Naive thymus-derived CD4-positive, alpha-beta T cell (primary cell): ENCODE measurements at regions not wholly inside any gene's neighbourhood (a gene's known extent, or its start where the extent isn't known, plus 50 kb on each side); places are given as distances from the start of the nearest gene placed in this dataset.

Experiments
- ATAC-seq: fragments of 150-1000 bp; cut with Tn5 transposase; 2 replicates; pipeline ENCODE4 v1.10.0; 2021; ENCODE audit warnings: mild to moderate bottlenecking, moderate library complexity
- CTCF ChIA-PET: fragments of 350-600 bp; sonication (Branson Sonifier 250); formaldehyde crosslinking; loops from one replicate; lab custom pipeline; 2021; ENCODE audit warnings: antibody characterized with exemption; lab: Charles Lee
- POLR2A ChIA-PET: fragments of 350-600 bp; sonication (Branson Sonifier 250); formaldehyde crosslinking; loops from one replicate; lab custom pipeline; 2021; ENCODE audit warnings: antibody characterized with exemption, inconsistent platforms; lab: Charles Lee
- DNase-seq, 9 donors: peaks; one replicate each; pipeline versions ENCODE4 v3.0.0 to v3.0.0-alpha.2; 2020 to 2022; ENCODE audit warnings: mixed read lengths in 1 of 9
- H3K27ac ChIP-seq: one replicate; pipeline ENCODE4 v1.7.0; 2013; ENCODE audit warnings: mild to moderate bottlenecking, low read depth, low read length, moderate library complexity
- H3K27me3 ChIP-seq, 2 donors: one replicate each; pipeline ENCODE4 v1.7.0; 2013; ENCODE audit warnings: low read length in 2 of 2, mild to moderate bottlenecking in 2 of 2, moderate library complexity in 2 of 2; ENCODE audit not compliant: control insufficient read depth in 2 of 2, insufficient read depth in 2 of 2
- H3K36me3 ChIP-seq, 3 experiments: 1 replicate in 2 of 3; 2 replicates in 1 of 3; pipeline ENCODE4 v1.7.0; 2013; ENCODE audit warnings: low read length in 3 of 3, mild to moderate bottlenecking in 3 of 3, moderate library complexity in 1 of 3; ENCODE audit not compliant: insufficient read depth in 3 of 3, control insufficient read depth in 2 of 3
- H3K4me1 ChIP-seq, 2 donors: one replicate each; pipeline ENCODE4 v1.7.0; 2013; ENCODE audit warnings: low read length in 2 of 2, mild to moderate bottlenecking in 2 of 2, moderate library complexity in 1 of 2; ENCODE audit not compliant: control insufficient read depth in 2 of 2, insufficient read depth in 2 of 2
- H3K4me3 ChIP-seq: 2 replicates; pipeline ENCODE4 v1.7.0; 2013; ENCODE audit warnings: mild to moderate bottlenecking, low read length
- H3K9me3 ChIP-seq, 3 experiments: 1 replicate in 2 of 3; 2 replicates in 1 of 3; pipeline ENCODE4 v1.7.0; 2013; ENCODE audit warnings: low read length in 3 of 3; ENCODE audit not compliant: control insufficient read depth in 2 of 3
- H3K27ac Mint-ChIP-seq, 9 donors: one replicate each; pipeline ENCODE4 v1.8.0; 2020 to 2022; ENCODE audit warnings: mixed read lengths in 9 of 9, mild to moderate bottlenecking in 8 of 9, moderate library complexity in 5 of 9, inconsistent platforms in 2 of 9
- H3K27me3 Mint-ChIP-seq, 5 donors: one replicate each; pipeline ENCODE4 v1.8.0; 2021 to 2022; ENCODE audit warnings: mixed read lengths in 5 of 5, mild to moderate bottlenecking in 1 of 5
- H3K36me3 Mint-ChIP-seq, 5 donors: one replicate each; pipeline ENCODE4 v1.8.0; 2020 to 2022; ENCODE audit warnings: mixed read lengths in 5 of 5, mild to moderate bottlenecking in 3 of 5, inconsistent platforms in 1 of 5
- H3K4me1 Mint-ChIP-seq, 7 donors: one replicate each; pipeline ENCODE4 v1.8.0; 2020 to 2022; ENCODE audit warnings: mixed read lengths in 7 of 7, mild to moderate bottlenecking in 3 of 7, inconsistent platforms in 1 of 7
- H3K4me3 Mint-ChIP-seq, 10 donors: one replicate each; pipeline ENCODE4 v1.8.0; 2020 to 2022; ENCODE audit warnings: mild to moderate bottlenecking in 10 of 10, mixed read lengths in 10 of 10, moderate library complexity in 6 of 10, inconsistent platforms in 2 of 10
- H3K9me3 Mint-ChIP-seq, 11 donors: one replicate each; pipeline ENCODE4 v1.8.0; 2020 to 2022; ENCODE audit warnings: mixed read lengths in 11 of 11, mild to moderate bottlenecking in 4 of 11, inconsistent platforms in 1 of 11, moderate library complexity in 1 of 11
- intact Hi-C, 2 donors: fragments of 100-400 bp; cut with micrococcal nuclease; formaldehyde crosslinking; loops; one replicate each; pipeline ENCODE4 v1.15.1; 2023

DNA sequence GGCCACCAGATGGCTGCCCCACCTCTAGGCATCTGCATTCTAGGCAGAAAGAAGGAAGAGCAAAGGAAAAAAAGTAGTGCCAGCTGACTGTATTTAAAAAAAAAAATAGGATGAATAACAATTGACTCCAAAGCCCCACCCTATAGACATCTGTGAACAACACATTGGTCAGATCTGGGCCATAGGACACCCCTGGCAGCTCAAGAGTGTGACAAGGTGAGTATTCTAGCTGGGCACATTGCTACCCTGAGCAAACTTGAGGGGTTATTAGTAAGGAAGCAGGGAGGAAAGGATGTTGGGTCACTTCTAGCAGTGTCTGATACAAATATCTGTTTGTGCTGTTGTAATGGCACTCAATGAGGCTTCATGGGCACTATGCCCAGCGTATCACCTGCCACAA lies 58.6 kb upstream of the NPAS2 start:
- H3K4me3 ChIP-seq: no peak overlapping the region
- no peak overlapping the region for H3K27ac ChIP-seq
- Mint-ChIP-seq H3K27me3 (peaks cover 4 to 20% (median 5%) of the 10 kb centered on the region in 5 donors), H3K9me3 (peaks cover 0 to 11% (median 0%) of the 10 kb centered on the region in 11 donors), H3K4me1 (peaks cover 0 to 5% (median 0%) of the 10 kb centered on the region in 7 donors), H3K27ac (no peak overlapping the region), H3K36me3 (peaks cover 0 to 5% (median 0%) of the 10 kb centered on the region in 5 donors), H3K4me3 (no peak overlapping the region)
- H3K27me3 ChIP-seq: no peaks in the 10 kb centered on the region
- no peak for DNase-seq
- ChIA-PET POLR2A (no interaction called here), CTCF (no interaction called here)
- no peaks in the 10 kb centered on the region for H3K36me3 ChIP-seq
- intact Hi-C loops: no loop called here
- no peaks in the 10 kb centered on the region for H3K4me1 ChIP-seq
- no peaks in the 10 kb centered on the region for H3K9me3 ChIP-seq
- ATAC-seq: no peak

DNA sequence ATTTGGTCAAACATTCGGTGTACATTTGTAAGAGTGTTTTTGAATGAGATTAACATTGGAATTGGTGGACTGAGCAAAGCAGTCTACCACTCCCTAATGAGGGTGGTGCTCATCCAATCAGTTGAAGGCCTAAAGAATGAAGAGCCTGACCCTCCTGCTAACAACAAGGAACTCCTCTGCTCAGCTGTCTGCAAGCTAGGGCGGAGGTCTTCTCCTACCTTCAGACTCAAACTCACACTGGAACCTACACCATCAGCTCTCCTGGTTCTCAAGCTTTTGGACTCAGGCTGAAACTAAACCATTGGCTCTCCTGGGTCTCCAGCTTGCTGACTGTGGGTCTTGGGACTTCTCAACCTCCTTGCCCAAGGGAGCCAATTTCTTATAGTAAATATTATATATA lies 55.5 kb upstream of the NPAS2 start:
- no peak overlapping the region for H3K4me3 ChIP-seq
- H3K36me3 ChIP-seq: no peaks in the 10 kb centered on the region
- Mint-ChIP-seq H3K27me3 (peaks cover 4 to 17% (median 5%) of the 10 kb centered on the region in 5 donors), H3K27ac (no peak overlapping the region), H3K36me3 (peaks cover 0 to 5% (median 0%) of the 10 kb centered on the region in 5 donors), H3K4me1 (peaks cover 0 to 5% (median 0%) of the 10 kb centered on the region in 7 donors), H3K4me3 (no peak overlapping the region), H3K9me3 (peaks cover 0 to 11% (median 0%) of the 10 kb centered on the region in 11 donors)
- H3K9me3 ChIP-seq: no peaks in the 10 kb centered on the region
- ATAC-seq (no peak), DNase-seq (no peak)
- intact Hi-C loops: no loop called here
- no peak overlapping the region for H3K27ac ChIP-seq
- H3K27me3 ChIP-seq: no peaks in the 10 kb centered on the region
- ChIA-PET POLR2A (no interaction called here), CTCF (no interaction called here)
- H3K4me1 ChIP-seq: no peaks in the 10 kb centered on the region

DNA sequence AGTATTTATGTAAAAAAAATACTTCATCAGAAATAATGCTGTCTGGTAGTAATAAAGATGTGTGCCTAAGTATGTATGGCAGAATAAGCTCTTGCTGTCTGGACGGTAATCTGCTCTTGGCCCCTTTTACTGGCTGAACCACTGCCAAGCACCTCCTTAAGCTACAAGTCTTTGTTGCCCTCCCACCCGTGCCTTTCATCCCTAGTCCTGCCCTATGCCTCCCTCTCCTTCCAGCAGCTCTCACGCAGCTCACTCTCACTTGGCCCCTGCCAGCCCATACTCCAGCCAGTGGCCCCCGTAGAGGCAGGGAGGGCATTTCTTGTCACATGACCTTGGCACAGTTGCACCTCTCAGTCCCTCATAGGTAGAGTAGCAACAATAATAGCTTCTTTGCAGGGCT lies 54.5 kb upstream of the NPAS2 start:
- intact Hi-C loops: no loop called here
- peaks cover 0 to 11% (median 0%) of the 10 kb centered on the region in 11 donors for H3K9me3 Mint-ChIP-seq
- Histone ChIP-seq H3K4me1 (no peaks in the 10 kb centered on the region), H3K4me3 (no peak overlapping the region), H3K27ac (no peak overlapping the region), H3K27me3 (no peaks in the 10 kb centered on the region), H3K36me3 (no peaks in the 10 kb centered on the region), H3K9me3 (no peaks in the 10 kb centered on the region)
- H3K4me3 Mint-ChIP-seq: no peak overlapping the region
- H3K4me1 Mint-ChIP-seq: peaks cover 0 to 5% (median 0%) of the 10 kb centered on the region in 7 donors
- H3K27ac Mint-ChIP-seq: no peak overlapping the region
- POLR2A ChIA-PET: no interaction called here
- H3K27me3 Mint-ChIP-seq: peaks cover 4 to 17% (median 5%) of the 10 kb centered on the region in 5 donors
- ATAC-seq: no peak
- CTCF ChIA-PET: no interaction called here
- H3K36me3 Mint-ChIP-seq: peaks cover 0 to 5% (median 0%) of the 10 kb centered on the region in 5 donors
- no peak for DNase-seq

DNA sequence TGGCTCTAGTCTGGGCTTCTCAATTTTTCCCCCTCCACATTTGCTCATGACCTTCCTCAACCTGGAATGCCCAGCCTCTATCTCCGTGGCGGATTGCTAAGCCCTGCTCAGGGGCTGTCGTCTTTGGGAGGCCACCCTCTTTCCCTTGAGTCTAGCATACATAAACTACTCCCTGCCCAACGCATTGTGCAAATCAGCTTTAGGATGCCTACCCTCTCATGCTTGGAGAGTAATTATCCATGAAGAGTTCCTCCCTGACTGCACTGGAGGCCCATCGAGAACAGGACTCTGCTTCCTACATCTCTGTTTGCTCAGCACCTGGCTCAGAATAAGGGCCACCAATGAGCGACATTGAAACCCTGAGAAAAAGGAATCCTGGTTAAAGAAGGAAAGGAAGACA lies 53.7 kb upstream of the NPAS2 start:
- CTCF ChIA-PET: no interaction called here

DNA sequence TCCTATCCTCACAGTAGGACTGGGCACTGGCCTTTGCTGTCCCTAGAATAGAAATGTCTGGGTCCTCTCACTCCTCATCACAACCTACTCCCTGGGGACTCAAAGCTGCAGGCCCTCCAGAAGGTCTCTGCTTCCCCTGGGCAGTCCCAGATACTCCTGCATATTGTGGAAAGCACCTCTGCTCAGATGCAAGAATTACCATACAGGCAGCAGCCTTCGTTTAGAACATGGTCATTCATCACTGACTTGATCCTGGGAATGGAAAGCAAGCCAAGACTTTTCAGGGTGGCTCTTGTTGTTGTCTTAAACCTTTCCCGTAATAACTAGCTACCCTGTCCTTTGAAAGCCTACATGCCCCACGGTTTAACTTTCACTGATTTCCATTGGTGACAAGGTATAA lies 53.1 kb upstream of the NPAS2 start:
- Histone ChIP-seq H3K4me1 (no peaks in the 10 kb centered on the region), H3K27ac (no peak overlapping the region), H3K9me3 (no peaks in the 10 kb centered on the region), H3K36me3 (no peaks in the 10 kb centered on the region), H3K4me3 (no peak overlapping the region), H3K27me3 (no peaks in the 10 kb centered on the region)
- peaks cover 0 to 11% (median 0%) of the 10 kb centered on the region in 11 donors for H3K9me3 Mint-ChIP-seq
- H3K4me3 Mint-ChIP-seq: no peak overlapping the region
- no peak overlapping the region for H3K27ac Mint-ChIP-seq
- peaks cover 4 to 17% (median 5%) of the 10 kb centered on the region in 5 donors for H3K27me3 Mint-ChIP-seq
- no peak for DNase-seq
- H3K36me3 Mint-ChIP-seq: peaks cover 0 to 5% (median 0%) of the 10 kb centered on the region in 5 donors
- CTCF ChIA-PET: no interaction called here
- peaks cover 0 to 4% (median 0%) of the 10 kb centered on the region in 7 donors for H3K4me1 Mint-ChIP-seq
- intact Hi-C loops: no loop called here
- ATAC-seq: no peak
- POLR2A ChIA-PET: no interaction called here

More for the DNA sequence above, 53.7 kb upstream of the NPAS2 start:
- Mint-ChIP-seq H3K4me3 (no peak overlapping the region), H3K4me1 (peaks cover 0 to 5% (median 0%) of the 10 kb centered on the region in 7 donors), H3K27ac (no peak overlapping the region), H3K9me3 (peaks cover 0 to 11% (median 0%) of the 10 kb centered on the region in 11 donors), H3K27me3 (peaks cover 4 to 17% (median 5%) of the 10 kb centered on the region in 5 donors), H3K36me3 (peaks cover 0 to 5% (median 0%) of the 10 kb centered on the region in 5 donors)
- no peak overlapping the region for H3K4me3 ChIP-seq
- no peaks in the 10 kb centered on the region for H3K9me3 ChIP-seq
- DNase-seq: no peak
- H3K4me1 ChIP-seq: no peaks in the 10 kb centered on the region
- POLR2A ChIA-PET: no interaction called here
- no peak overlapping the region for H3K27ac ChIP-seq
- H3K36me3 ChIP-seq: no peaks in the 10 kb centered on the region
- no peaks in the 10 kb centered on the region for H3K27me3 ChIP-seq
- no peak for ATAC-seq
- intact Hi-C loops: no loop called here

DNA sequence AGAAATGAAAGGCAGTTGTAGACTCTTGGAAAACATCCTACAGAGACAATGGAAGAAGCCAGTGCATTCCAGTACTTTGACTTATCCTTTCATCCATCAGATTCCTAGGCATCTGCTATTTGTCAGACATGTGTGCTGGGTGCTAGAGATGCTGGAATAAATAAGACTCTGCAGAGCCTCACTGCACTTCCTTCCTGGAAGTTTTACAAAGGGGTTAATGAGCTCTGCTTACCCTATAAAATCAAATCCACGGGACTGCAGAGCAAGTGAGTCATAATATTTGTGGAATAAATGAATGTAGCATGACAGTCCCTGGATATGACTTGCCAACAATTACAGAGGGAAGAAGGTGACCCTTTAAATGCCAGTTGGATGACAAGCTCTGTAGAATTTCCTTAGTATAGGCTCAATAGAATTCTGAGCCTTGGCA lies 52.7 kb upstream of the NPAS2 start:
- Histone ChIP-seq H3K36me3 (no peaks in the 10 kb centered on the region), H3K27ac (no peak overlapping the region), H3K9me3 (no peaks in the 10 kb centered on the region), H3K4me3 (no peak overlapping the region), H3K27me3 (no peaks in the 10 kb centered on the region), H3K4me1 (no peaks in the 10 kb centered on the region)
- Mint-ChIP-seq H3K27ac (no peak overlapping the region), H3K27me3 (peaks cover 4 to 17% (median 4%) of the 10 kb centered on the region in 5 donors), H3K4me3 (no peak overlapping the region), H3K9me3 (peaks cover 0 to 11% (median 0%) of the 10 kb centered on the region in 11 donors), H3K4me1 (peaks cover 0 to 1% (median 0%) of the 10 kb centered on the region in 7 donors), H3K36me3 (peaks cover 0 to 5% (median 0%) of the 10 kb centered on the region in 5 donors)
- POLR2A ChIA-PET: interaction anchor here (0.6 kb wide), 1 partner anchor 106 kb away, joined by 7 read pairs; no protein-coding TSS in a partner anchor
- intact Hi-C loops: no loop called here
- DNase-seq: no peak
- no peak for ATAC-seq
- CTCF ChIA-PET: no interaction called here
